ENCODE measurements at regions not wholly inside any gene's neighbourhood (a gene's known extent, or its start where the extent isn't known, plus 50 kb on each side); places are given as distances from the start of the nearest gene placed in this dataset.

- no peak for DNase-seq (ENCODE audit: low spot score)
- ATAC-seq, result no peak
- Mint-ChIP-seq H3K36me3 (no peaks in the 10 kb centered on the region), H3K27ac (no peak overlapping the region), H3K4me3 (no peak overlapping the region), H3K4me1 (peaks cover 44% of the 10 kb centered on the region), H3K9me3 (peaks cover 17% of the 10 kb centered on the region), H3K27me3 (ENCODE audit: low read depth) (no peaks in the 10 kb centered on the region)
- TF ChIP-seq ELF4 (CRISPR knock-in tag; IDR thresholded peaks at IDR 0.05; ENCODE audit: low read depth), result no peak
- TF ChIP-seq IRF1 (CRISPR knock-in tag; IDR thresholded peaks at IDR 0.05), result no peak
- TF ChIP-seq NFE2L1 (CRISPR knock-in tag; IDR thresholded peaks at IDR 0.05), result no peak
- TF ChIP-seq NFATC4 (CRISPR knock-in tag; IDR thresholded peaks at IDR 0.05), result no peak
- TF ChIP-seq ATF1 (CRISPR knock-in tag; IDR thresholded peaks at IDR 0.05), result no peak
- no peak for TF ChIP-seq MYBL2 (CRISPR knock-in tag; IDR thresholded peaks at IDR 0.05)
- TF ChIP-seq ZNF671 (CRISPR knock-in tag; IDR thresholded peaks at IDR 0.05), result no peak
- TF ChIP-seq ZNF425 (CRISPR knock-in tag; conservative IDR thresholded peaks at IDR 0.05), result no peak
- POLR2A ChIA-PET, result no interaction called here
- CTCF ChIA-PET, result no interaction called here
Measured at GRCh38 chr13:97654236-97654635, 220.3 kb downstream of the RAP2A start.

GRCh38 chr13:97658556-97658955 is 224.6 kb downstream of the RAP2A start:
- peaks cover 6% of the 10 kb centered on the region for H3K9me3 Mint-ChIP-seq
- DNase-seq (ENCODE audit: low spot score) (no peak), ATAC-seq (no peak)
- POLR2A ChIA-PET, result no interaction called here
- H3K4me1 Mint-ChIP-seq, result peaks cover 25% of the 10 kb centered on the region
- H3K36me3 Mint-ChIP-seq, result no peaks in the 10 kb centered on the region
- CTCF ChIA-PET, result interaction anchor here (0.5 kb wide), 1 partner anchor 566 kb away, joined by 6 read pairs; no protein-coding TSS in a partner anchor
- no peak overlapping the region for H3K27ac Mint-ChIP-seq
- H3K4me3 Mint-ChIP-seq, result no peak overlapping the region
- H3K27me3 Mint-ChIP-seq (ENCODE audit: low read depth), result no peaks in the 10 kb centered on the region
- TF ChIP-seq GTF2I (CRISPR knock-in tag; conservative IDR thresholded peaks at IDR 0.05) (no peak), NR3C1 (CRISPR knock-in tag; conservative IDR thresholded peaks at IDR 0.05; ENCODE audit: low read depth) (no peak), MAX (CRISPR knock-in tag; IDR thresholded peaks at IDR 0.05) (no peak), PRDM15 (CRISPR knock-in tag; IDR thresholded peaks at IDR 0.05) (no peak), TEAD4 (CRISPR knock-in tag; IDR thresholded peaks at IDR 0.05) (no peak), FOXK1 (CRISPR knock-in tag; IDR thresholded peaks at IDR 0.05) (no peak), FOXP4 (CRISPR knock-in tag; IDR thresholded peaks at IDR 0.05) (no peak), CTCF (IDR thresholded peaks at IDR 0.05) (no peak), MLX (CRISPR knock-in tag; IDR thresholded peaks at IDR 0.05) (no peak), IRF1 (CRISPR knock-in tag; IDR thresholded peaks at IDR 0.05) (no peak), ZNF138 (CRISPR knock-in tag; conservative IDR thresholded peaks at IDR 0.05) (no peak), MXD4 (CRISPR knock-in tag; IDR thresholded peaks at IDR 0.05; ENCODE audit: borderline replicate concordance) (no peak), HMGA2 (CRISPR knock-in tag; IDR thresholded peaks at IDR 0.05) (no peak), ATF3 (CRISPR knock-in tag; conservative IDR thresholded peaks at IDR 0.05) (no peak), GABPB1 (CRISPR knock-in tag; IDR thresholded peaks at IDR 0.05) (no peak), E2F1 (CRISPR knock-in tag; IDR thresholded peaks at IDR 0.05) (no peak)
